Nephron (organoid): ENCODE measurements at regions not wholly inside any gene's neighbourhood (a gene's known extent, or its start where the extent isn't known, plus 50 kb on each side); places are given as distances from the start of the nearest gene placed in this dataset.
A peak's percentile ranks its signal among the peaks of the same experiment; 100 is the strongest.
"Not testable (repeated sequence)": the region's sequence is repeated elsewhere in the genome, so short reads cannot be mapped to it uniquely, and the experiment has no call there.

Experiments used
- H3K27ac Mint-ChIP-seq, 3 experiments: 2 replicates each; pipeline ENCODE4 v1.8.0; 2020; ENCODE audit warnings: mixed read lengths in 3 of 3, mild to moderate bottlenecking in 2 of 3, moderate library complexity in 1 of 3
- H3K27me3 Mint-ChIP-seq: 2 replicates; pipeline ENCODE4 v1.8.0; 2021; ENCODE audit warnings: low read depth, mild to moderate bottlenecking, moderate library complexity, mixed read lengths
- H3K36me3 Mint-ChIP-seq: 2 replicates; pipeline ENCODE4 v1.8.0; 2020; ENCODE audit warnings: low read depth, mixed read lengths
- H3K4me1 Mint-ChIP-seq: 2 replicates; pipeline ENCODE4 v1.8.0; 2020; ENCODE audit warnings: mixed read lengths
- H3K4me3 Mint-ChIP-seq, 3 experiments: 2 replicates each; pipeline ENCODE4 v1.8.0; 2020; ENCODE audit warnings: mild to moderate bottlenecking in 3 of 3, mixed read lengths in 3 of 3, moderate library complexity in 2 of 3
- H3K9me3 Mint-ChIP-seq: 2 replicates; pipeline ENCODE4 v1.8.0; 2020; ENCODE audit warnings: mixed read lengths
- TF ChIP-seq, protein P1 (sequence below), 3 experiments: fragments of 200-600 bp; sonication (generic); IDR thresholded peaks; one replicate each; pipeline ENCODE4 v1.5.0; 2021; ENCODE audit warnings: antibody characterized with exemption in 3 of 3; ENCODE audit not compliant: unreplicated experiment in 3 of 3

DNA sequence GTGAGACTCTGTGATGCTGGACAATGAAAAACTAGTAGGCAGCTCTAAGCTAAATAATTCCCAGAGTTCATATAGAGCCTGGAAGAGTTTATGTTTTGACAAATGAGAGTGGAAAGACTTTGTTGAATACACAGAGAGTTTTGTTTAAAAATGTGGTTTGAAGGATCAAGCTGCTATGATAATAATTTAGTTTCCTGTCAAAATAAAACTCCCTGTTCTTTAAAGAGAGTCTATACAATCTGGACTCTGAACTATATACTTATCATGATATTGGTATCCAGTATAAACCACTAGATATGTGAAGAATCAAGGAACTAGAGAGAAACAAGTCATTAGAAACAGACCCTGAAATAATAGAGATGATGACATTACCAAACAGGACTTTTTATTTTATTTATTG is 158.6 kb downstream of the C4orf33 start:
- Mint-ChIP-seq H3K27me3 (peaks cover 3% of the 10 kb centered on the region), H3K27ac (no peak overlapping the region), H3K4me1 (peaks cover 5% of the 10 kb centered on the region), H3K9me3 (peaks cover 22% of the 10 kb centered on the region), H3K36me3 (peaks cover 10% of the 10 kb centered on the region), H3K4me3 (no peak overlapping the region)
- TF ChIP-seq, protein P1, sequence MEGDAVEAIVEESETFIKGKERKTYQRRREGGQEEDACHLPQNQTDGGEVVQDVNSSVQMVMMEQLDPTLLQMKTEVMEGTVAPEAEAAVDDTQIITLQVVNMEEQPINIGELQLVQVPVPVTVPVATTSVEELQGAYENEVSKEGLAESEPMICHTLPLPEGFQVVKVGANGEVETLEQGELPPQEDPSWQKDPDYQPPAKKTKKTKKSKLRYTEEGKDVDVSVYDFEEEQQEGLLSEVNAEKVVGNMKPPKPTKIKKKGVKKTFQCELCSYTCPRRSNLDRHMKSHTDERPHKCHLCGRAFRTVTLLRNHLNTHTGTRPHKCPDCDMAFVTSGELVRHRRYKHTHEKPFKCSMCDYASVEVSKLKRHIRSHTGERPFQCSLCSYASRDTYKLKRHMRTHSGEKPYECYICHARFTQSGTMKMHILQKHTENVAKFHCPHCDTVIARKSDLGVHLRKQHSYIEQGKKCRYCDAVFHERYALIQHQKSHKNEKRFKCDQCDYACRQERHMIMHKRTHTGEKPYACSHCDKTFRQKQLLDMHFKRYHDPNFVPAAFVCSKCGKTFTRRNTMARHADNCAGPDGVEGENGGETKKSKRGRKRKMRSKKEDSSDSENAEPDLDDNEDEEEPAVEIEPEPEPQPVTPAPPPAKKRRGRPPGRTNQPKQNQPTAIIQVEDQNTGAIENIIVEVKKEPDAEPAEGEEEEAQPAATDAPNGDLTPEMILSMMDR (IDR thresholded peaks at IDR 0.05; ENCODE audit: unreplicated experiment in 3 of 3): no peak

GRCh38 chr4:129261584-129261983 is 165.6 kb downstream of the C4orf33 start:
- H3K27me3 Mint-ChIP-seq: no peaks in the 10 kb centered on the region
- H3K9me3 Mint-ChIP-seq: no peaks in the 10 kb centered on the region
- H3K36me3 Mint-ChIP-seq: no peaks in the 10 kb centered on the region
- H3K4me1 Mint-ChIP-seq: peaks cover 6% of the 10 kb centered on the region
- no peak overlapping the region for H3K27ac Mint-ChIP-seq
- TF ChIP-seq, protein P1 (IDR thresholded peaks at IDR 0.05; ENCODE audit: unreplicated experiment in 3 of 3): no peak
- no peak overlapping the region for H3K4me3 Mint-ChIP-seq

GRCh38 chr4:129264008-129264657 is 168.2 kb downstream of the C4orf33 start:
- H3K9me3 Mint-ChIP-seq: no peaks in the 10 kb centered on the region
- peaks cover 6% of the 10 kb centered on the region for H3K4me1 Mint-ChIP-seq
- H3K4me3 Mint-ChIP-seq: no peak overlapping the region
- peak overlapping the region in 1 of 3 experiments; percentile 8 for H3K27ac Mint-ChIP-seq
- no peaks in the 10 kb centered on the region for H3K36me3 Mint-ChIP-seq
- TF ChIP-seq, protein P1 (IDR thresholded peaks at IDR 0.05; ENCODE audit: unreplicated experiment in 3 of 3): no peak
- H3K27me3 Mint-ChIP-seq: no peaks in the 10 kb centered on the region

- TF ChIP-seq, protein P1 (IDR thresholded peaks at IDR 0.05; ENCODE audit: unreplicated experiment in 3 of 3): no peak
- H3K27ac Mint-ChIP-seq: no peak overlapping the region
- H3K36me3 Mint-ChIP-seq: no peaks in the 10 kb centered on the region
- no peaks in the 10 kb centered on the region for H3K9me3 Mint-ChIP-seq
- H3K4me1 Mint-ChIP-seq: no peaks in the 10 kb centered on the region
- no peaks in the 10 kb centered on the region for H3K27me3 Mint-ChIP-seq
- H3K4me3 Mint-ChIP-seq: no peak overlapping the region
Observed at GRCh38 chr4:129278868-129279267, 182.9 kb downstream of the C4orf33 start.

DNA sequence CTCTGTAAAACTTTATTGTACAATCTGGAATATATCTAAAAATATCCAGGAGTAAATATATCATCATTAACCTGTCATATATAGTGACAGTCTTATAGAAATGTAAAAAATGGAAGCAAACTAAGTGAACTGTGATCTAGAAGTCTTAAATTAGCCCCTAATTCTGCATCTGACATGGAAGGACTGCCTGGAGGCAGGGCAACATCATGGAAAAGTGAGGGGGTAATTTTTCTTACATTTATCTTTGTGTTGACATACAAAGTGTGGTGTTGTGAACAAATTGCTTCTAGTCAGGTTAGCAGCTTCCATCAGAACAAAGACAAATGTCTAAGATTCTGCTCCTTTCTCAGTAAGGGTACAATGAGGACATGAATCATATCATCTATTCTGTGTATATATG is 186.3 kb downstream of the C4orf33 start:
- TF ChIP-seq, protein P1 (IDR thresholded peaks at IDR 0.05; ENCODE audit: unreplicated experiment in 3 of 3): no peak
- Mint-ChIP-seq H3K4me3 (no peak overlapping the region), H3K27me3 (no peaks in the 10 kb centered on the region), H3K9me3 (no peaks in the 10 kb centered on the region), H3K4me1 (no peaks in the 10 kb centered on the region), H3K27ac (peak overlapping the region in 1 of 3 experiments; percentile 53), H3K36me3 (no peaks in the 10 kb centered on the region)

DNA sequence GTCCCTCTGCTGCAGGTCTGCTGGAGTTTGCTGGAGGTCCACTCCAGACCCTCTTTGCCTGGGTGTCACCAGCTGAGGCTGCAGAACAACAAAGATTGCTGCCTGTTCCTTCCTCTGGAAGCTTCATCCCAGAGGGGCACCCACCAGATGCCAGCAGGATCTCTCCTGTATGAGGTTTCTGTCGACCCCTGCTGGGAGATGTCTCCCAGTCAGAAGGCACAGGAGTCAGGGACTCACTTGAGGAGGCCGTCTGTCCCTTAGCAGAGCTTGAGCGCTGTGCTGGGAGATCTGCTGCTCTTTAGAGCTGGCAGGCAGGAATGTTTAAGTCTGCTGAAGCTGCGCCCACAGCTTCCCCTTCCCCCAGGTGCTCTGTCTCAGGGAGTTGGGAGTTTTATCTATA is 196.2 kb downstream of the C4orf33 start:
- H3K27me3 Mint-ChIP-seq, H3K4me1 Mint-ChIP-seq, H3K4me3 Mint-ChIP-seq, H3K36me3 Mint-ChIP-seq, H3K27ac Mint-ChIP-seq: not testable (repeated sequence)
- H3K9me3 Mint-ChIP-seq: peaks cover 28% of the 10 kb centered on the region
